ENCODE measurements at regions not wholly inside any gene's neighbourhood (a gene's known extent, or its start where the extent isn't known, plus 50 kb on each side); places are given as distances from the start of the nearest gene placed in this dataset.

GRCh38 chr20:62583424-62583920 lies 58.8 kb upstream of the SLCO4A1 start:
- TF ChIP-seq CTCF (IDR thresholded peaks at IDR 0.05; ENCODE audit: control extremely low read depth, extremely low read depth, low read depth, missing control alignments): no peak
- ChIA-PET POLR2A (no interaction called here), CTCF (no interaction called here)
- no peak for DNase-seq (ENCODE audit: extremely low spot score)

GRCh38 chr20:62584671-62585460 lies 57.4 kb upstream of the SLCO4A1 start:
- no peak for DNase-seq (ENCODE audit: extremely low spot score)
- ChIA-PET CTCF (interaction anchor here (1.1 kb wide), 1 partner anchor 21 kb away, joined by 3 read pairs; no protein-coding TSS in a partner anchor), POLR2A (no interaction called here)
- TF ChIP-seq CTCF (IDR thresholded peaks at IDR 0.05; ENCODE audit: control extremely low read depth, extremely low read depth, low read depth, missing control alignments): no peak

- ChIA-PET POLR2A (no interaction called here), CTCF (no interaction called here)
Measured at GRCh38 chr20:62585461-62585970, 56.8 kb upstream of the SLCO4A1 start.

GRCh38 chr20:62586799-62587198 lies 55.5 kb upstream of the SLCO4A1 start:
- no peak for TF ChIP-seq CTCF (IDR thresholded peaks at IDR 0.05; ENCODE audit: control extremely low read depth, extremely low read depth, low read depth, missing control alignments)
- ChIA-PET CTCF (no interaction called here), POLR2A (no interaction called here)
- no peak for DNase-seq (ENCODE audit: extremely low spot score)

More at GRCh38 chr20:62585461-62585970, 56.8 kb upstream of the SLCO4A1 start:
- no peak for DNase-seq (ENCODE audit: extremely low spot score)
- no peak for TF ChIP-seq CTCF (IDR thresholded peaks at IDR 0.05; ENCODE audit: control extremely low read depth, extremely low read depth, low read depth, missing control alignments)

- DNase-seq (ENCODE audit: extremely low spot score): no peak
- CTCF ChIA-PET: interaction anchor here (1.3 kb wide), 1 partner anchor 11 kb away, joined by 3 read pairs; no protein-coding TSS in a partner anchor
- no peak for TF ChIP-seq CTCF (IDR thresholded peaks at IDR 0.05; ENCODE audit: control extremely low read depth, extremely low read depth, low read depth, missing control alignments)
- POLR2A ChIA-PET: no interaction called here
Measured at GRCh38 chr20:62587757-62588402, 54.4 kb upstream of the SLCO4A1 start.

GRCh38 chr20:62588458-62589149 lies 53.7 kb upstream of the SLCO4A1 start:
- no peak for DNase-seq (ENCODE audit: extremely low spot score)
- no peak for TF ChIP-seq CTCF (IDR thresholded peaks at IDR 0.05; ENCODE audit: control extremely low read depth, extremely low read depth, low read depth, missing control alignments)

More at GRCh38 chr20:62588458-62589149, 53.7 kb upstream of the SLCO4A1 start:
- ChIA-PET CTCF (interaction anchor here (1.3 kb wide), 1 partner anchor 10 kb away, joined by 3 read pairs; no protein-coding TSS in a partner anchor), POLR2A (no interaction called here)
